SK-N-SH (cell line): ENCODE measurements at regions not wholly inside any gene's neighbourhood (a gene's known extent, or its start where the extent isn't known, plus 50 kb on each side); places are given as distances from the start of the nearest gene placed in this dataset.

ENCODE experiments used
- CTCF ChIA-PET: fragments of 300-600, 350-600 bp; formaldehyde crosslinking; extraction: SDS; loops from one replicate; lab custom pipeline; 2021; lab: Yijun Ruan, JAX
- POLR2A ChIA-PET: fragments of 350-600 bp; sonication (Branson Sonifier 250); formaldehyde crosslinking; extraction: SDS; loops from one replicate; lab custom pipeline; 2020; ENCODE audit warnings: antibody characterized with exemption, inconsistent platforms; lab: Yijun Ruan, JAX
- DNase-seq: peaks from one replicate; pipeline ENCODE4 v3.0.0; 2012
- H2AFZ ChIP-seq: fragments of 200-600 bp; sonication (generic); 2 replicates; pipeline ENCODE4 v1.8.1; 2016; ENCODE audit warnings: antibody characterized with exemption, mild to moderate bottlenecking, low read depth
- H3F3A ChIP-seq: fragments of 200-600 bp; sonication (generic); replicated peaks from 2 replicates; pipeline ENCODE3; 2016; ENCODE audit warnings: antibody characterized with exemption, mild to moderate bottlenecking; ENCODE audit not compliant: insufficient read depth
- H3K27ac ChIP-seq, 2 experiments: fragments of 200-500 bp in 1 of 2; fragments of 200-600 bp in 1 of 2; sonication (Bioruptor generic) in 1 of 2; sonication (generic), shearing (Covaris generic) in 1 of 2; 2 replicates each; pipeline versions ENCODE4 v1.5.1 to v1.6.1; 2014 to 2016; ENCODE audit warnings: low read depth in 2 of 2, inconsistent platforms in 1 of 2, low read length in 1 of 2, mild to moderate bottlenecking in 1 of 2, mixed read lengths in 1 of 2
- H3K27me3 ChIP-seq: fragments of 200-600 bp; sonication (generic), shearing (Covaris generic); 2 replicates; pipeline ENCODE4 v1.6.1; 2016; ENCODE audit warnings: mixed run types; ENCODE audit not compliant: insufficient read depth
- H3K36me3 ChIP-seq, 2 experiments: fragments of 200-500 bp in 1 of 2; fragments of 200-600 bp in 1 of 2; sonication (Bioruptor generic) in 1 of 2; sonication (generic) in 1 of 2; replicated peaks in 1 of 2; 2 replicates each; pipeline versions ENCODE3 to v1.5.1; 2014 to 2016; ENCODE audit warnings: low read length in 1 of 2, mild to moderate bottlenecking in 1 of 2; ENCODE audit not compliant: insufficient read depth in 2 of 2, control insufficient read depth in 1 of 2
- H3K4me1 ChIP-seq, 2 experiments: fragments of 200-500 bp in 1 of 2; fragments of 200-600 bp in 1 of 2; sonication (Bioruptor generic) in 1 of 2; sonication (generic), shearing (Covaris generic) in 1 of 2; 2 replicates each; pipeline versions ENCODE4 v1.5.1 to v1.6.1; 2014 to 2016; ENCODE audit warnings: low read depth in 1 of 2, low read length in 1 of 2, mixed run types in 1 of 2; ENCODE audit not compliant: insufficient read depth in 2 of 2, control insufficient read depth in 1 of 2
- H3K4me2 ChIP-seq: fragments of 200-600 bp; sonication (generic), shearing (Covaris generic); 2 replicates; pipeline ENCODE4 v1.6.1; 2017; ENCODE audit warnings: mixed run types
- H3K4me3 ChIP-seq, 2 experiments: fragments of 200-500 bp in 1 of 2; fragments of 200-600 bp in 1 of 2; sonication (Bioruptor generic) in 1 of 2; sonication (generic), shearing (Covaris generic) in 1 of 2; 2 replicates each; pipeline versions ENCODE4 v1.5.1 to v1.8.1; 2014 to 2016; ENCODE audit warnings: low read depth in 2 of 2, inconsistent platforms in 1 of 2, low read length in 1 of 2, mild to moderate bottlenecking in 1 of 2, mixed read lengths in 1 of 2, moderate library complexity in 1 of 2
- H3K79me2 ChIP-seq: fragments of 200-600 bp; sonication (generic); 2 replicates; pipeline ENCODE4 v1.8.1; 2017; ENCODE audit warnings: mild to moderate bottlenecking; ENCODE audit not compliant: insufficient read depth
- H3K9ac ChIP-seq: fragments of 200-600 bp; sonication (generic); 2 replicates; pipeline ENCODE4 v1.6.1; 2017; ENCODE audit warnings: mixed run types
- H3K9me2 ChIP-seq: fragments of 200-600 bp; sonication (generic); 2 replicates; pipeline ENCODE4 v1.6.1; 2017; ENCODE audit warnings: mixed run types
- H3K9me3 ChIP-seq: fragments of 200-600 bp; sonication (generic); 2 replicates; pipeline ENCODE4 v1.6.1; 2017; ENCODE audit warnings: mixed run types, mild to moderate bottlenecking, moderate library complexity
- H4K20me1 ChIP-seq: fragments of 200-600 bp; sonication (generic); 2 replicates; pipeline ENCODE4 v1.6.1; 2017; ENCODE audit warnings: mild to moderate bottlenecking, mixed run types; ENCODE audit not compliant: insufficient read depth
- CHD2 ChIP-seq: fragments of 150-350 bp; IDR thresholded peaks from 2 replicates; pipeline ENCODE4 v1.6.1; 2018; ENCODE audit warnings: low read length; ENCODE audit not compliant: partially characterized antibody
- CTCF ChIP-seq: fragments of 200-600 bp; sonication (generic); IDR thresholded peaks from 2 replicates; pipeline ENCODE4 v1.6.1; 2017; ENCODE audit warnings: antibody characterized with exemption, mild to moderate bottlenecking, moderate library complexity
- EP300 ChIP-seq, 2 experiments: IDR thresholded peaks; 2 replicates each; pipeline versions ENCODE4 v1.4.0 to v1.6.1; 2012; ENCODE audit warnings: borderline replicate concordance in 1 of 2, low read depth in 1 of 2, low read length in 1 of 2
- GABPA ChIP-seq: IDR thresholded peaks from 2 replicates; pipeline ENCODE4 v1.4.0; 2012; ENCODE audit warnings: low read depth, mild to moderate bottlenecking
- GATA2 ChIP-seq: sonication (generic); formaldehyde crosslinking; IDR thresholded peaks from 2 replicates; pipeline ENCODE4 v1.5.0; 2020; ENCODE audit warnings: mild to moderate bottlenecking, missing genetic modification reagents
- MAX ChIP-seq: IDR thresholded peaks from 2 replicates; pipeline ENCODE4 v1.4.0; 2012; ENCODE audit warnings: low read depth
- MEF2A ChIP-seq: IDR thresholded peaks from 2 replicates; pipeline ENCODE4 v1.4.0; 2012; ENCODE audit warnings: low read depth, borderline replicate concordance
- MXI1 ChIP-seq: IDR thresholded peaks from 2 replicates; pipeline ENCODE4 v1.6.1; 2012; ENCODE audit warnings: mild to moderate bottlenecking, low read depth, low read length, improper control_type of control experiment
- NRF1 ChIP-seq: IDR thresholded peaks from 2 replicates; pipeline ENCODE4 v1.6.1; 2012; ENCODE audit warnings: low read depth, mild to moderate bottlenecking, low read length
- POLR2AphosphoS5 ChIP-seq: IDR thresholded peaks from 2 replicates; pipeline ENCODE4 v1.6.1; 2012; ENCODE audit warnings: low read depth, low read length
- RAD21 ChIP-seq: IDR thresholded peaks from 2 replicates; pipeline ENCODE4 v1.6.1; 2012; ENCODE audit warnings: mild to moderate bottlenecking, low read length
- RCOR1 ChIP-seq: fragments of 150-350 bp; IDR thresholded peaks from 2 replicates; pipeline ENCODE4 v1.6.1; 2017; ENCODE audit warnings: antibody characterized with exemption, low read length
- SIN3A ChIP-seq: IDR thresholded peaks from 2 replicates; pipeline ENCODE4 v1.6.1; 2012; ENCODE audit warnings: low read depth, mild to moderate bottlenecking, low read length, moderate library complexity, borderline replicate concordance
- ZBTB33 ChIP-seq: IDR thresholded peaks from 2 replicates; pipeline ENCODE4 v1.4.0; 2012; ENCODE audit warnings: low read depth, borderline replicate concordance
- WGBS: methylation state at CpG from one replicate; pipeline ENCODE4 v1.1.6; 2017; ENCODE audit warnings: low lambda C conversion rate; 5-methylcytosine and 5-hydroxymethylcytosine counted together

GRCh38 chr2:158031371-158031770 lies 70.3 kb upstream of the UPP2 start:
- Histone ChIP-seq H3K9me2 (no peaks in the 10 kb centered on the region), H4K20me1 (no peaks in the 10 kb centered on the region), H3K4me3 (no peak overlapping the region), H3K4me2 (no peak overlapping the region), H3K9me3 (no peaks in the 10 kb centered on the region), H3K79me2 (no peaks in the 10 kb centered on the region), H3K4me1 (no peaks in the 10 kb centered on the region), H3K9ac (no peak overlapping the region), H2AFZ (no peak overlapping the region), H3K27me3 (no peaks in the 10 kb centered on the region), H3K36me3 (no peaks in the 10 kb centered on the region), H3K27ac (no peak overlapping the region), H3F3A (no peaks in the 10 kb centered on the region)
- TF ChIP-seq CTCF: no peak
- TF ChIP-seq MAX: no peak
- 52% methylated on average over 4 of the region's 4 CpGs for WGBS
- no peak for DNase-seq
- CTCF ChIA-PET: interaction anchor here (1.3 to 6.4 kb wide), 3 partner anchors 715 to 722 kb away, joined by 6 to 105 read pairs (median 18); no protein-coding TSS in a partner anchor
- POLR2A ChIA-PET: no interaction called here

- POLR2A ChIA-PET: no interaction called here
- H3K27me3 ChIP-seq: no peaks in the 10 kb centered on the region
Observed at GRCh38 chr2:158025255-158025996, 76.2 kb upstream of the UPP2 start.

GRCh38 chr2:158024288-158024898 lies 77.3 kb upstream of the UPP2 start:
- H3K27me3 ChIP-seq: no peaks in the 10 kb centered on the region
- ChIA-PET CTCF (interaction anchor here (0.5 to 7.0 kb wide), 63 partner anchors 11 to 779 kb away, joined by 3 to 256 read pairs (median 4); partner anchors contain the start of genes ACVR1, CCDC148 and PKP4), POLR2A (interaction anchor here (1.4 kb wide), 1 partner anchor 148 kb away, joined by 5 read pairs; the partner anchor contains the start of gene ACVR1)
- no peak overlapping the region for H3K4me2 ChIP-seq
- H2AFZ ChIP-seq: no peak overlapping the region
- DNase-seq: peak; percentile 55
- H3F3A ChIP-seq: no peaks in the 10 kb centered on the region
- no peaks in the 10 kb centered on the region for H3K9me3 ChIP-seq
- no peaks in the 10 kb centered on the region for H3K79me2 ChIP-seq
- H3K4me1 ChIP-seq: peaks cover 0 to 10% of the 10 kb centered on the region in 2 experiments; a peak in 1 of 4 replicates
- H3K27ac ChIP-seq: no peak overlapping the region
- no peak overlapping the region; a peak in 1 of 4 replicates for H3K4me3 ChIP-seq
- no peaks in the 10 kb centered on the region for H3K36me3 ChIP-seq
- under 1% methylated on average over 4 of the region's 4 CpGs for WGBS
- H3K9ac ChIP-seq: no peak overlapping the region
- no peaks in the 10 kb centered on the region for H4K20me1 ChIP-seq
- H3K9me2 ChIP-seq: no peaks in the 10 kb centered on the region
- TF ChIP-seq CHD2 (no peak), SIN3A (no peak), RCOR1 (no peak), EP300 (IDR thresholded peaks at IDR 0.05; ENCODE audit: borderline replicate concordance in 1 of 2, low read depth in 1 of 2, low read length in 1 of 2) (no peak), RAD21 (peak; percentile 83), POLR2AphosphoS5 (no peak), GABPA (no peak), ZBTB33 (no peak)

More at GRCh38 chr2:158025255-158025996, 76.2 kb upstream of the UPP2 start:
- 50% methylated on average over 11 of the region's 11 CpGs for WGBS
- Histone ChIP-seq H3K9me3 (no peaks in the 10 kb centered on the region), H4K20me1 (no peaks in the 10 kb centered on the region), H3F3A (no peaks in the 10 kb centered on the region), H3K9ac (no peak overlapping the region), H3K79me2 (no peaks in the 10 kb centered on the region), H3K4me2 (no peak overlapping the region), H3K9me2 (no peaks in the 10 kb centered on the region), H3K27ac (no peak overlapping the region; a peak in 1 of 4 replicates), H3K4me1 (peaks cover 0 to 10% of the 10 kb centered on the region in 2 experiments; a peak in 1 of 4 replicates), H3K4me3 (no peak overlapping the region), H3K36me3 (no peaks in the 10 kb centered on the region), H2AFZ (no peak overlapping the region)
- DNase-seq: peak; percentile 32
- CTCF ChIA-PET: interaction anchor here (0.9 to 7.0 kb wide), 18 partner anchors 10 to 778 kb away, joined by 3 to 256 read pairs (median 6); no protein-coding TSS in a partner anchor
- TF ChIP-seq MEF2A (no peak), MXI1 (peak; percentile 87), NRF1 (no peak), GATA2 (CRISPR knock-in tag) (peak; percentile 85)
